ENCODE measurements at regions not wholly inside any gene's neighbourhood (a gene's known extent, or its start where the extent isn't known, plus 50 kb on each side); places are given as distances from the start of the nearest gene placed in this dataset.
"Not testable (repeated sequence)": the region's sequence is repeated elsewhere in the genome, so short reads cannot be mapped to it uniquely, and the experiment has no call there.

DNA sequence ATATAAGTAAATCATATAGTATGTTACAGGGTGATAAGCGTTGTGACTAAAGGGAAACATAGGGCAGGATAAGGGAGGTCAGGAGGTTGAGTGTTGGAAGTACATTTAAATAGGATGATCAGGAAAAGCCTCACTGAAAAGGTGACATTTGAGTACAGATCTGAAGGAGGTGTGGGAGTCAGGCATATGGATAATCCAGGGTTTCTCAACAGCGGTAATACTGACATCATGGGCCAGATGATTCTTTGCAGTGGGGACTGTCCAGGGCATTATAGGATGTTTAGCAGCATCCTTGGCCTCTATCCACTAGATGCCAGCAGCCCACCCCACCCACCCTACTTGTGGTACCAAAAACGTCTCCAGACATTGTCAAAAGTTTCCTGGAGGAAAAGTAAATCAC lies 292.6 kb upstream of the PREP start:
- no peak for TF ChIP-seq CTCF (IDR thresholded peaks at IDR 0.05; ENCODE audit: control insufficient read depth, insufficient read depth, low read depth, low read length, missing control alignments)
- DNase-seq (ENCODE audit: low read depth), result no peak
- no peak overlapping the region for H3K4me3 ChIP-seq (ENCODE audit: control insufficient read depth, low read depth, low read length)

GRCh38 chr6:105692613-105693215 lies 289.8 kb upstream of the PREP start:
- TF ChIP-seq CTCF (IDR thresholded peaks at IDR 0.05; ENCODE audit: control insufficient read depth, insufficient read depth, low read depth, low read length, missing control alignments), result no peak
- no peak for DNase-seq (ENCODE audit: low read depth)
- H3K4me3 ChIP-seq (ENCODE audit: control insufficient read depth, low read depth, low read length), result no peak overlapping the region

GRCh38 chr6:105691971-105692370 lies 289.1 kb upstream of the PREP start:
- H3K4me3 ChIP-seq (ENCODE audit: control insufficient read depth, low read depth, low read length), result no peak overlapping the region
- DNase-seq (ENCODE audit: low read depth), result no peak
- TF ChIP-seq CTCF (IDR thresholded peaks at IDR 0.05; ENCODE audit: control insufficient read depth, insufficient read depth, low read depth, low read length, missing control alignments), result no peak

DNA sequence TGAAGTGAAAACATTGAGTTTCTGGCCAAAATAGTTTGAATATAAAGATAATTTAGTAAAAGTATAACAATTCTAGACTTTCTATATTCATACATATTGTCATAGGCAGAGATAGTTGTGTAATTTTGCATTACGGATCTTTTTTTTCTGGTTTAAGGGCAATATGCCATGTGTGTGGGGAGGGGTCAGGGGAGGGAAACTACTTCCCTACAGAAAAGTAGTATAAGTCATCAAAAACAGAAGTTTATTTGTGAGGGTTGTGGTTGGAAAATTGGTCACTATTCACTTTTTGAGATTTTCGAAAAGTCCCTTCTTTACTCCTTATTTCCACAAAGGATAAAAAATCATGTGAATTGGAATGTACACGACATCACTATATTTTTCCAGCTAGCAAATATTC lies 288.2 kb upstream of the PREP start:
- no peak for DNase-seq (ENCODE audit: low read depth)
- TF ChIP-seq CTCF (IDR thresholded peaks at IDR 0.05; ENCODE audit: control insufficient read depth, insufficient read depth, low read depth, low read length, missing control alignments), result no peak
- no peak overlapping the region for H3K4me3 ChIP-seq (ENCODE audit: control insufficient read depth, low read depth, low read length)

- H3K4me3 ChIP-seq (ENCODE audit: control insufficient read depth, low read depth, low read length), result no peak overlapping the region
- DNase-seq (ENCODE audit: low read depth), result no peak
- TF ChIP-seq CTCF (IDR thresholded peaks at IDR 0.05; ENCODE audit: control insufficient read depth, insufficient read depth, low read depth, low read length, missing control alignments), result no peak
Observed at GRCh38 chr6:105688573-105688972, 285.7 kb upstream of the PREP start.

DNA sequence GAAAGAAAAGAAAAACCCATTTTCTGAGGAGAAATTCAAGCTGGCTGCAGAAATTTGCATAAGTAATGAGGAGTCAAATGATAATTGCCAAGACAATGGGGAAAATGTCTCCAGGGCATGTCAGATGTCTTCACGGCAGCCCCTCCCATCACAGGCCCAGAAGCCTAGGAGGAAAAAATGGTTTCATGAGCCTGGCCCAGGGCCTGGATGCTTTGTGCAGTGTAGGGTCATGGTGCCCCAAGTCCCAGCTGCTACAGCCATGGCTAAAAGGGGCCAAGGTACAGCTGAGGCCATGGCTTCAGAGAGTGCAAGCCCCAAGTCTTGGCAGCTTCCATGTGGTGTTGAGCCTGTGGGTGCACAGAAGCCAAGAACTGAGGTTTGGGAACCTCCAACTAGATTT lies 283.9 kb upstream of the PREP start:
- not testable (repeated sequence) for H3K4me3 ChIP-seq (ENCODE audit: control insufficient read depth, low read depth, low read length); DNase-seq (ENCODE audit: low read depth)

DNA sequence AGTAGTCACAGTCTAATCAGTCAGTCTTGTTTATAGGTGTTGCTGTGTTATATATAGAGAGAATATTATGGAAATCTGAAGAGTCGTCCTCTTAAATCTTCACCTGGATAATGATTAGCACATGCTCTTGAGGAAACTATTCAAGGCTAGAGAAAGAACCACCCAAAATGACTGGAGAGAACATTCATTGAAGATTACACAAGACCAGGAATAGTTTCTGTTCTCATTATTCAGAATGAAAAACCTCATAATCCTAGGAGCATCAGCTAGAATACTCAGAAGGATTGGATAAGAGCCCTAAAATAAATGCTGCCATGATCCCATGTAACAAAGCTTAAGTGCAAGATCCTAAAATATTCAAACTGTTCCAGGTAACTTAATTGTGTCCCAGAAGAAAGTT lies 278.2 kb upstream of the PREP start:
- H3K4me3 ChIP-seq (ENCODE audit: control insufficient read depth, low read depth, low read length), result no peak overlapping the region
- DNase-seq (ENCODE audit: low read depth), result no peak
- no peak for TF ChIP-seq CTCF (IDR thresholded peaks at IDR 0.05; ENCODE audit: control insufficient read depth, insufficient read depth, low read depth, low read length, missing control alignments)

Data from AG09309 (cell line).